Testis (tissue), 2 donors: ENCODE measurements at regions not wholly inside any gene's neighbourhood (a gene's known extent, or its start where the extent isn't known, plus 50 kb on each side); places are given as distances from the start of the nearest gene placed in this dataset.
"Not testable (repeated sequence)": the region's sequence is repeated elsewhere in the genome, so short reads cannot be mapped to it uniquely, and the experiment has no call there.

ENCODE experiments used
- DNase-seq: peaks from one replicate; pipeline ENCODE4 v3.0.0-alpha.2; 2019
- H3K27ac ChIP-seq, 2 donors: fragments of 200-600 bp; sonication (generic); one replicate each; pipeline ENCODE4 v1.5.1; 2019
- H3K27me3 ChIP-seq: fragments of 200-600 bp; sonication (generic); one replicate; pipeline ENCODE4 v1.5.1; 2019
- H3K36me3 ChIP-seq: fragments of 200-600 bp; sonication (generic); one replicate; pipeline ENCODE4 v1.5.1; 2017; ENCODE audit warnings: low read depth; ENCODE audit errors: missing control alignments
- H3K4me1 ChIP-seq: fragments of 200-600 bp; sonication (generic); one replicate; pipeline ENCODE4 v1.5.1; 2019
- H3K4me3 ChIP-seq, 2 donors: fragments of 200-600 bp; sonication (generic); one replicate each; pipeline ENCODE4 v1.5.1; 2017 to 2019
- H3K9me3 ChIP-seq: fragments of 200-600 bp; sonication (generic); one replicate; pipeline ENCODE4 v1.5.1; 2017
- CTCF ChIP-seq, 3 experiments: fragments of 450-650 bp in 2 of 3; fragments of 200-600 bp in 1 of 3; sonication (generic) in 1 of 3; IDR thresholded peaks; one replicate each; pipeline ENCODE4 v1.5.1; 2016 to 2019; ENCODE audit warnings: antibody characterized with exemption in 3 of 3, mild to moderate bottlenecking in 2 of 3, moderate library complexity in 1 of 3
- POLR2A ChIP-seq: fragments of 450-650 bp; IDR thresholded peaks from one replicate; pipeline ENCODE4 v1.6.1; 2017; ENCODE audit warnings: antibody characterized with exemption, mild to moderate bottlenecking, moderate library complexity
- WGBS, 2 donors: methylation state at CpG; one replicate each; pipeline ENCODE4 v1.1.5; 2018; 5-methylcytosine and 5-hydroxymethylcytosine counted together
- intact Hi-C: fragments of 100-400 bp; cut with DNase I; formaldehyde crosslinking; loops from one replicate; pipeline ENCODE4 v1.15.1; 2023; ENCODE audit warnings: low total_unique reads

- DNase-seq, result no peak
- no peaks in the 10 kb centered on the region for H3K27me3 ChIP-seq
- TF ChIP-seq POLR2A, result no peak
- TF ChIP-seq CTCF (IDR thresholded peaks at IDR 0.05), result no peak
- H3K36me3 ChIP-seq, result no peaks in the 10 kb centered on the region
- intact Hi-C loops, result no loop called here
- no peak overlapping the region for H3K27ac ChIP-seq
- no peaks in the 10 kb centered on the region for H3K9me3 ChIP-seq
- no peaks in the 10 kb centered on the region for H3K4me1 ChIP-seq
- no peak overlapping the region for H3K4me3 ChIP-seq
- 67 to 82% methylated on average over 4 of the region's 4 CpGs for WGBS, 2 donors
Observed at GRCh38 chr6:10343320-10343719, 71.6 kb downstream of the TFAP2A start.

- DNase-seq, result no peak
- Histone ChIP-seq H3K27me3 (no peaks in the 10 kb centered on the region), H3K4me1 (no peaks in the 10 kb centered on the region), H3K27ac (no peak overlapping the region), H3K36me3 (no peaks in the 10 kb centered on the region), H3K4me3 (no peak overlapping the region), H3K9me3 (no peaks in the 10 kb centered on the region)
- intact Hi-C loops, result no loop called here
- 70 to 78% methylated on average over 4 of the region's 4 CpGs for WGBS, 2 donors
- TF ChIP-seq POLR2A (no peak), CTCF (IDR thresholded peaks at IDR 0.05) (no peak)
Observed at GRCh38 chr6:10341605-10342004, 73.3 kb downstream of the TFAP2A start.

GRCh38 chr6:10338151-10338550 lies 76.7 kb downstream of the TFAP2A start:
- H3K9me3 ChIP-seq, result no peaks in the 10 kb centered on the region
- TF ChIP-seq CTCF (IDR thresholded peaks at IDR 0.05) (no peak), POLR2A (no peak)
- no peaks in the 10 kb centered on the region for H3K36me3 ChIP-seq
- H3K27ac ChIP-seq, result no peak overlapping the region
- no peaks in the 10 kb centered on the region for H3K27me3 ChIP-seq
- H3K4me1 ChIP-seq, result no peaks in the 10 kb centered on the region
- H3K4me3 ChIP-seq, result no peak overlapping the region
- intact Hi-C loops, result no loop called here
- WGBS, 2 donors, result 67 to 71% methylated on average over 16 of the region's 16 CpGs
- DNase-seq, result peak; percentile 44

- H3K27me3 ChIP-seq, H3K27ac ChIP-seq, H3K36me3 ChIP-seq, DNase-seq, intact Hi-C loops, H3K4me1 ChIP-seq, H3K9me3 ChIP-seq: not testable (repeated sequence)
- H3K4me3 ChIP-seq, result peak overlapping the region; percentile 18 to 38
- WGBS, 2 donors, result 62 to 81% methylated on average over 4 to 25 of the region's 27 CpGs
Observed at GRCh38 chr6:10337376-10337775, 77.5 kb downstream of the TFAP2A start.

GRCh38 chr6:10332111-10332510 lies 82.8 kb downstream of the TFAP2A start:
- no peak for TF ChIP-seq POLR2A
- no peak for TF ChIP-seq CTCF (IDR thresholded peaks at IDR 0.05)
- WGBS, 2 donors, result 74 to 93% methylated on average over 4 of the region's 4 CpGs
- H3K36me3 ChIP-seq, result no peaks in the 10 kb centered on the region

More at GRCh38 chr6:10332111-10332510, 82.8 kb downstream of the TFAP2A start:
- no peak overlapping the region for H3K4me3 ChIP-seq
- H3K4me1 ChIP-seq, result no peaks in the 10 kb centered on the region
- no peaks in the 10 kb centered on the region for H3K27me3 ChIP-seq
- DNase-seq, result no peak
- intact Hi-C loops, result no loop called here
- no peaks in the 10 kb centered on the region for H3K9me3 ChIP-seq
- H3K27ac ChIP-seq, result no peak overlapping the region
